Neural crest cell (in vitro differentiated cells): ENCODE measurements at regions not wholly inside any gene's neighbourhood (a gene's known extent, or its start where the extent isn't known, plus 50 kb on each side); places are given as distances from the start of the nearest gene placed in this dataset.
A peak's percentile ranks its signal among the peaks of the same experiment; 100 is the strongest.

Experiments
- DNase-seq: peaks from one replicate; pipeline ENCODE4 v3.0.0; 2021; ENCODE audit warnings: low read depth, mixed read lengths, low spot score
- H3K27ac Mint-ChIP-seq: one replicate; pipeline ENCODE4 v1.8.0; 2021; ENCODE audit warnings: mild to moderate bottlenecking, mixed read lengths; ENCODE audit not compliant: unreplicated experiment
- H3K27me3 Mint-ChIP-seq: 2 replicates; pipeline ENCODE4 v1.8.0; 2021; ENCODE audit warnings: low read depth, mild to moderate bottlenecking, mixed read lengths
- H3K36me3 Mint-ChIP-seq: 2 replicates; pipeline ENCODE4 v1.8.0; 2021; ENCODE audit warnings: low read depth, mild to moderate bottlenecking, mixed read lengths
- H3K4me1 Mint-ChIP-seq: 2 replicates; pipeline ENCODE4 v1.8.0; 2021; ENCODE audit warnings: mixed read lengths
- H3K4me3 Mint-ChIP-seq: one replicate; pipeline ENCODE4 v1.8.0; 2021; ENCODE audit warnings: mild to moderate bottlenecking, mixed read lengths
- H3K9me3 Mint-ChIP-seq: 2 replicates; pipeline ENCODE4 v1.8.0; 2021; ENCODE audit warnings: mixed read lengths
- CTCF ChIP-seq: fragments of 200-600 bp; sonication (generic); conservative IDR thresholded peaks from 2 replicates; pipeline ENCODE4 v1.5.0; 2021; ENCODE audit warnings: antibody characterized with exemption, mild to moderate bottlenecking

- Mint-ChIP-seq H3K4me3 (no peak overlapping the region), H3K27me3 (no peaks in the 10 kb centered on the region), H3K9me3 (no peaks in the 10 kb centered on the region), H3K36me3 (no peaks in the 10 kb centered on the region), H3K27ac (no peak overlapping the region), H3K4me1 (peaks cover 17% of the 10 kb centered on the region)
- DNase-seq, result no peak
- TF ChIP-seq CTCF, result no peak
Observed at GRCh38 chr14:54216827-54217226, 180.0 kb upstream of the CDKN3 start.

- H3K36me3 Mint-ChIP-seq, result no peaks in the 10 kb centered on the region
- TF ChIP-seq CTCF, result no peak
- H3K27ac Mint-ChIP-seq, result no peak overlapping the region
- no peaks in the 10 kb centered on the region for H3K9me3 Mint-ChIP-seq
- H3K4me3 Mint-ChIP-seq, result no peak overlapping the region
- DNase-seq, result no peak
- H3K4me1 Mint-ChIP-seq, result peaks cover 21% of the 10 kb centered on the region
- H3K27me3 Mint-ChIP-seq, result no peaks in the 10 kb centered on the region
Observed at GRCh38 chr14:54219261-54220070, 177.3 kb upstream of the CDKN3 start.

- Mint-ChIP-seq H3K27me3 (no peaks in the 10 kb centered on the region), H3K4me1 (peaks cover 21% of the 10 kb centered on the region), H3K27ac (peak overlapping the region; percentile 81), H3K4me3 (peak overlapping the region; percentile 47), H3K36me3 (no peaks in the 10 kb centered on the region), H3K9me3 (no peaks in the 10 kb centered on the region)
- no peak for TF ChIP-seq CTCF
- DNase-seq, result peak; percentile 15
Observed at GRCh38 chr14:54220071-54220703, 176.6 kb upstream of the CDKN3 start.

GRCh38 chr14:54220704-54221431 lies 175.9 kb upstream of the CDKN3 start:
- Mint-ChIP-seq H3K27ac (no peak overlapping the region), H3K36me3 (no peaks in the 10 kb centered on the region), H3K4me1 (peaks cover 28% of the 10 kb centered on the region), H3K9me3 (no peaks in the 10 kb centered on the region), H3K4me3 (peak overlapping the region; percentile 47), H3K27me3 (no peaks in the 10 kb centered on the region)
- no peak for DNase-seq
- TF ChIP-seq CTCF, result no peak

GRCh38 chr14:54221432-54221803 lies 175.4 kb upstream of the CDKN3 start:
- Mint-ChIP-seq H3K9me3 (no peaks in the 10 kb centered on the region), H3K4me1 (peaks cover 29% of the 10 kb centered on the region), H3K27ac (no peak overlapping the region), H3K36me3 (no peaks in the 10 kb centered on the region), H3K4me3 (no peak overlapping the region), H3K27me3 (no peaks in the 10 kb centered on the region)
- DNase-seq, result no peak
- TF ChIP-seq CTCF, result no peak
